ENCODE measurements at regions not wholly inside any gene's neighbourhood (a gene's known extent, or its start where the extent isn't known, plus 50 kb on each side); places are given as distances from the start of the nearest gene placed in this dataset.
"Not testable (repeated sequence)": the region's sequence is repeated elsewhere in the genome, so short reads cannot be mapped to it uniquely, and the experiment has no call there.

DNA sequence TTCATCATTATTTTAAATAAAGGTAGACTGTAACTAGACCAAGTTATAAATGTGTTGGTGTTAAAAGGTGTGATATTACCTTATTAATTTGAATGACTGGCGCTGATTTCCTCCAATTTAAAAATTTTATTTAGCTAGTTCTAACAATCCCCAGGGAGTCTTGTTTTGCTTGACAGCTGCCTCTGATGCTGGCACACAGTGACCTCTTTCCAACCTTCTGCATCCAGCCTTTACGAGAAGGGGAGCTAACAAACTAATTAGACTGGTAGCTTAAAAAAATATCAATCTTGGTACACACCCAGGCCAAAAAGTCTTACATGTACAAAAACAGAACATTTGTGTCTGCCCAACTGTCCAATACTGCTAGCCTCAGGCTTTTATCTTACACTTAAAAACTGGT is 51.8 kb upstream of the ENPEP start:
- TF ChIP-seq, protein P1, sequence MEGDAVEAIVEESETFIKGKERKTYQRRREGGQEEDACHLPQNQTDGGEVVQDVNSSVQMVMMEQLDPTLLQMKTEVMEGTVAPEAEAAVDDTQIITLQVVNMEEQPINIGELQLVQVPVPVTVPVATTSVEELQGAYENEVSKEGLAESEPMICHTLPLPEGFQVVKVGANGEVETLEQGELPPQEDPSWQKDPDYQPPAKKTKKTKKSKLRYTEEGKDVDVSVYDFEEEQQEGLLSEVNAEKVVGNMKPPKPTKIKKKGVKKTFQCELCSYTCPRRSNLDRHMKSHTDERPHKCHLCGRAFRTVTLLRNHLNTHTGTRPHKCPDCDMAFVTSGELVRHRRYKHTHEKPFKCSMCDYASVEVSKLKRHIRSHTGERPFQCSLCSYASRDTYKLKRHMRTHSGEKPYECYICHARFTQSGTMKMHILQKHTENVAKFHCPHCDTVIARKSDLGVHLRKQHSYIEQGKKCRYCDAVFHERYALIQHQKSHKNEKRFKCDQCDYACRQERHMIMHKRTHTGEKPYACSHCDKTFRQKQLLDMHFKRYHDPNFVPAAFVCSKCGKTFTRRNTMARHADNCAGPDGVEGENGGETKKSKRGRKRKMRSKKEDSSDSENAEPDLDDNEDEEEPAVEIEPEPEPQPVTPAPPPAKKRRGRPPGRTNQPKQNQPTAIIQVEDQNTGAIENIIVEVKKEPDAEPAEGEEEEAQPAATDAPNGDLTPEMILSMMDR (IDR thresholded peaks at IDR 0.05; ENCODE audit: low read depth, low read length, missing control alignments) = no peak
- in situ Hi-C loops (cut with HindIII; ENCODE audit: low sequenced_read_pairs) = no loop called here
- no peak overlapping the region for H3K4me3 ChIP-seq (ENCODE audit: low read depth, low read length)
- no peak for DNase-seq (ENCODE audit: low read depth)

GRCh38 chr4:110418641-110419040 is 57.3 kb upstream of the ENPEP start:
- in situ Hi-C loops (cut with HindIII; ENCODE audit: low sequenced_read_pairs) = no loop called here
- TF ChIP-seq, protein P1 (IDR thresholded peaks at IDR 0.05; ENCODE audit: low read depth, low read length, missing control alignments) = no peak
- no peak overlapping the region for H3K4me3 ChIP-seq (ENCODE audit: low read depth, low read length)
- DNase-seq (ENCODE audit: low read depth) = no peak

GRCh38 chr4:110417136-110417535 is 58.8 kb upstream of the ENPEP start:
- TF ChIP-seq, protein P1 (IDR thresholded peaks at IDR 0.05; ENCODE audit: low read depth, low read length, missing control alignments) = no peak
- no peak for DNase-seq (ENCODE audit: low read depth)
- in situ Hi-C loops (cut with HindIII; ENCODE audit: low sequenced_read_pairs) = no loop called here
- no peak overlapping the region for H3K4me3 ChIP-seq (ENCODE audit: low read depth, low read length)

DNA sequence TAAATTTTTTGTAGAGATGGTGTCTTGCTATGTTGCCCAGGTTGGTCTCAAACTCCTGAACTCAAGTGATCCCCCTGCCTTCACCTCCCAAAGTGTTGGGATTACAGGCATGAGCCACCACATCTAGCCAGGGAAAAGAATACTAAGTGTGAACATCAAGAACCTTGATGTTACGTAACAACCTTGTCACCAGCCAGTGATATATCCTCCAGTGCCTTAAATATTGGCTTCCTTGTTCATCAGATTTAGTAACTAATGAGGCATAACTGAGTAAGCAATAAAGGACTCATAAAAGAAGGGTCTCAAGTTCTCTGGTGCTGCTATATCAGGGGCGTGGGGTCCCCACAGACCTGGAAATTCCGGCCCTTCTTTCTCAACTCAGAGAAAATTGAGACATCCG is 60.5 kb upstream of the ENPEP start:
- TF ChIP-seq, protein P1 (IDR thresholded peaks at IDR 0.05; ENCODE audit: low read depth, low read length, missing control alignments) = no peak
- no peak for DNase-seq (ENCODE audit: low read depth)
- in situ Hi-C loops (cut with HindIII; ENCODE audit: low sequenced_read_pairs) = no loop called here
- H3K4me3 ChIP-seq (ENCODE audit: low read depth, low read length) = no peak overlapping the region

GRCh38 chr4:110415041-110415440 is 60.9 kb upstream of the ENPEP start:
- DNase-seq (ENCODE audit: low read depth) = no peak
- in situ Hi-C loops (cut with HindIII; ENCODE audit: low sequenced_read_pairs) = no loop called here
- no peak overlapping the region for H3K4me3 ChIP-seq (ENCODE audit: low read depth, low read length)
- TF ChIP-seq, protein P1 (IDR thresholded peaks at IDR 0.05; ENCODE audit: low read depth, low read length, missing control alignments) = no peak

DNA sequence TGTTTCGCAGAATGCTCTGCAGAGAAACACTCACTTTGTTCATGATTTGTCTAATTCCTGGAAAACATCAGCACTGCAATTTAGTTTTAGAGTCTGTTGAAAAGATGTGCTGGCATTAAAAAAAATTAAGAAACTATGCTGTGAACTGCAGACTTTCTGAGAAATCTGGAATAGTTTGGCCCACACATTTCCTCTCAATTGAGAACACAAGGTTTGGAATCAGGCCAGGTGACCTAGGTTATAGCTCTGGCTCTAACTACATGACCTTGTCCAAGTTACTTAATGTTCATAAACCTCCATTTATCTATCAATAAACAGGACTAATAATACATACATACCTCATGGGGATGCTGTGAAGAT is 61.4 kb upstream of the ENPEP start:
- TF ChIP-seq, protein P1 (IDR thresholded peaks at IDR 0.05; ENCODE audit: low read depth, low read length, missing control alignments) = no peak
- H3K4me3 ChIP-seq (ENCODE audit: low read depth, low read length) = no peak overlapping the region
- no peak for DNase-seq (ENCODE audit: low read depth)
- in situ Hi-C loops (cut with HindIII; ENCODE audit: low sequenced_read_pairs) = no loop called here

DNA sequence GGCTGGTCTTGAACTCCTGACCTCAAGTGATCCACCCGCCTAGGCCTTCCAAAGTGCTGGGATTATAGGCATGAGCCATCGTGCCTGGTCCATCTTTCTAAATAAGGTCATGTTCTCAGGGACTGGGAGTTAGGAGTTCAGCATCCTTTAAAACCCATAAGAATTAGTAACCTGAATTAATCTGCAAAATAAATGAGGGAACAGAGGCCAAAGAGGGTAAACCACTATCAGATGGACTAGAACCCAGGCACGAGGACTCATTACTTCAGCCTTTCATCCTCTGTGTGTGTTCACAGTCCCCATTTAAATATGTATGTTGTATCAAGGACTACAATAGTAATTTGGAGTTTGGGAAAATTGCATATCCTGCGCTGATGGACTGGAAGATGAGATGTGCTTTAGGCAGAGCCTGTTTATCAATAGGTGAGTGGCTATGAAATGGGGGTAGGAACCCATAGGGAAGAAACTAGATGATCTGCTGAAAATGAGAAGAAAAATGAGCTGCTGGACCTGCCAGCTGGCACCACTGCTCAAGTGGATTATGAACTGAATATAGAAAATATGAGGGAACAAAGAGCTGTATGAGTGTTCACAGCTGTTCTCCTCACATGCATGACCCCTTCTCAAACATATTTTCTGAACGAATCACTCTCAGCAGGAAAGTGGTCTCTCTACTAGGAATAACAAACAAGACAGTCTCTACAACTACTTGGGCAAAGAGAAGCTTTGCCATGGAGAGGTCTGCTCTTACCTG is 62.0 kb upstream of the ENPEP start:
- H3K4me3 ChIP-seq (ENCODE audit: low read depth, low read length); in situ Hi-C loops (cut with HindIII; ENCODE audit: low sequenced_read_pairs): not testable (repeated sequence)
- DNase-seq (ENCODE audit: low read depth) = peak; percentile 71
